ENCODE measurements at regions not wholly inside any gene's neighbourhood (a gene's known extent, or its start where the extent isn't known, plus 50 kb on each side); places are given as distances from the start of the nearest gene placed in this dataset.

GRCh38 chr21:35100349-35100811, 51.3 kb upstream of the RUNX1 start:
- TF ChIP-seq CTCF (IDR thresholded peaks at IDR 0.05) = no peak
- no peak for TF ChIP-seq POLR2A (IDR thresholded peaks at IDR 0.05)

Data from thyroid gland (tissue), 4 donors.